OCI-LY7 (cell line): ENCODE measurements at regions not wholly inside any gene's neighbourhood (a gene's known extent, or its start where the extent isn't known, plus 50 kb on each side); places are given as distances from the start of the nearest gene placed in this dataset.

Experiments
- EZH2phosphoT487 ChIP-seq: fragments of 200-600 bp; sonication (generic); IDR thresholded peaks from 2 replicates; pipeline ENCODE4 v1.6.1; 2018; ENCODE audit warnings: low read depth, borderline replicate concordance, mild to moderate bottlenecking, mixed run types, antibody characterized with exemption, low read length, moderate library complexity, mixed read lengths
- TF ChIP-seq, protein P1 (sequence below): fragments of 200-600 bp; sonication (generic); conservative IDR thresholded peaks from 2 replicates; pipeline ENCODE4 v1.5.1; 2014; ENCODE audit warnings: mild to moderate bottlenecking, antibody characterized with exemption, low read length, moderate library complexity, mixed read lengths

DNA sequence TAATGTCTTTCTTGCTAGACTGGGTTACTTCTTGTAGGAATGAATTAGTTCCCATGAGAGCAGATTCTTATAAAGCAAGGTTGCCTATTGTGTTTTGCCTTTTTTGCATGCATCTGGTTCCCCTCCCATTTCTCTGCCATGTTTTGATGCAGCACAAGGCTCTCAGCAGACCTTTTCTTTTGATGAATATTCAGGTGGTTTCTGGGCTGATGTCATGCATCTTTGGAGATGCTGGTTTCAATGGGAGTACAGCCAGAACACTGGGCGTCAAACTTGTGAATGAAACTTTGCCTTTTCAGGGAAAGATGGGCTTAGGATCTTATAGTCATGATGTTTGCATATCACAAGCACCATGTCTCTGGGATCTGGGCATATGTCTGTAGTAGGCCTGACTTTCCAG is 111.7 kb upstream of the CCL2 start:
- TF ChIP-seq, protein P1, sequence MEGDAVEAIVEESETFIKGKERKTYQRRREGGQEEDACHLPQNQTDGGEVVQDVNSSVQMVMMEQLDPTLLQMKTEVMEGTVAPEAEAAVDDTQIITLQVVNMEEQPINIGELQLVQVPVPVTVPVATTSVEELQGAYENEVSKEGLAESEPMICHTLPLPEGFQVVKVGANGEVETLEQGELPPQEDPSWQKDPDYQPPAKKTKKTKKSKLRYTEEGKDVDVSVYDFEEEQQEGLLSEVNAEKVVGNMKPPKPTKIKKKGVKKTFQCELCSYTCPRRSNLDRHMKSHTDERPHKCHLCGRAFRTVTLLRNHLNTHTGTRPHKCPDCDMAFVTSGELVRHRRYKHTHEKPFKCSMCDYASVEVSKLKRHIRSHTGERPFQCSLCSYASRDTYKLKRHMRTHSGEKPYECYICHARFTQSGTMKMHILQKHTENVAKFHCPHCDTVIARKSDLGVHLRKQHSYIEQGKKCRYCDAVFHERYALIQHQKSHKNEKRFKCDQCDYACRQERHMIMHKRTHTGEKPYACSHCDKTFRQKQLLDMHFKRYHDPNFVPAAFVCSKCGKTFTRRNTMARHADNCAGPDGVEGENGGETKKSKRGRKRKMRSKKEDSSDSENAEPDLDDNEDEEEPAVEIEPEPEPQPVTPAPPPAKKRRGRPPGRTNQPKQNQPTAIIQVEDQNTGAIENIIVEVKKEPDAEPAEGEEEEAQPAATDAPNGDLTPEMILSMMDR: no peak
- TF ChIP-seq EZH2phosphoT487: no peak
